ENCODE measurements at regions not wholly inside any gene's neighbourhood (a gene's known extent, or its start where the extent isn't known, plus 50 kb on each side); places are given as distances from the start of the nearest gene placed in this dataset.

DNA sequence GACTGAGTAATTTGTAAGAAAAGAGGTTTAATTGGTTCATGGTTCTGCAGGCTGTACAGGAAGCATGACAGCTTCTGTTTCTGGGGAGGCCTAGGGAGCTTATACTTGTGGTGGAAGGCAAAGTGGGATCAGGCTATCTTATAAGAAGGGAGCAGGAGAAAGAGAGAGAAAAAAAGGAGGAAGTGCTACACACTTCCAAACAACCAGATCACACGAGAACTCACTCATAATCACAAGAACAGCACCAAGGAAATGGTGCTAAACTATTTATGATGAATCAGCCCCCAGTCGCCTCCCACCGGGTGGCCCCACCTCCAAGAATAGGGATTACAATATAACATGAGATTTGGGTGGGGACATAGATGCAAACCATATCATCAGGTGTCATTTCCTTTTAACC is 89.1 kb upstream of the KCNMA1 start:
- dilution Hi-C loops (cut with MboI; ENCODE audit: extremely low pct_ligation_motif_present, low sequenced_read_pairs), result no loop called here
- Histone ChIP-seq H3K9me1 (ENCODE audit: control insufficient read depth, extremely low read depth, insufficient read depth, low read length) (no peaks in the 10 kb centered on the region), H3K4me1 (ENCODE audit: control insufficient read depth, extremely low read depth, insufficient read depth, low read length) (peaks cover 7% of the 10 kb centered on the region), H2AFZ (ENCODE audit: control insufficient read depth, low read length) (no peak overlapping the region), H3K27ac (ENCODE audit: control insufficient read depth, insufficient read depth, low read length) (no peak overlapping the region), H3K9ac (ENCODE audit: control insufficient read depth, extremely low read depth, insufficient read depth, low read length) (no peak overlapping the region), H3K36me3 (ENCODE audit: control insufficient read depth in 2 of 2, extremely low read depth in 1 of 2, insufficient read depth in 2 of 2, low read length in 2 of 2) (no peaks in the 10 kb centered on the region), H3K4me2 (ENCODE audit: control insufficient read depth, extremely low read depth, insufficient read depth, low read depth, low read length) (no peak overlapping the region), H3K4me3 (ENCODE audit: control insufficient read depth in 2 of 3, extremely low read depth in 1 of 3, insufficient read depth in 2 of 3, low read depth in 1 of 3, low read length in 3 of 3) (no peak overlapping the region), H3K9me3 (ENCODE audit: control insufficient read depth, low read depth, low read length) (no peaks in the 10 kb centered on the region), H3K79me2 (ENCODE audit: control insufficient read depth, insufficient read depth, low read length) (no peaks in the 10 kb centered on the region), H3K27me3 (ENCODE audit: control insufficient read depth, extremely low read depth, insufficient read depth, low read length) (no peaks in the 10 kb centered on the region), H4K20me1 (ENCODE audit: control insufficient read depth, extremely low read depth, insufficient read depth, low read length) (no peaks in the 10 kb centered on the region)
- TF ChIP-seq, protein P1, sequence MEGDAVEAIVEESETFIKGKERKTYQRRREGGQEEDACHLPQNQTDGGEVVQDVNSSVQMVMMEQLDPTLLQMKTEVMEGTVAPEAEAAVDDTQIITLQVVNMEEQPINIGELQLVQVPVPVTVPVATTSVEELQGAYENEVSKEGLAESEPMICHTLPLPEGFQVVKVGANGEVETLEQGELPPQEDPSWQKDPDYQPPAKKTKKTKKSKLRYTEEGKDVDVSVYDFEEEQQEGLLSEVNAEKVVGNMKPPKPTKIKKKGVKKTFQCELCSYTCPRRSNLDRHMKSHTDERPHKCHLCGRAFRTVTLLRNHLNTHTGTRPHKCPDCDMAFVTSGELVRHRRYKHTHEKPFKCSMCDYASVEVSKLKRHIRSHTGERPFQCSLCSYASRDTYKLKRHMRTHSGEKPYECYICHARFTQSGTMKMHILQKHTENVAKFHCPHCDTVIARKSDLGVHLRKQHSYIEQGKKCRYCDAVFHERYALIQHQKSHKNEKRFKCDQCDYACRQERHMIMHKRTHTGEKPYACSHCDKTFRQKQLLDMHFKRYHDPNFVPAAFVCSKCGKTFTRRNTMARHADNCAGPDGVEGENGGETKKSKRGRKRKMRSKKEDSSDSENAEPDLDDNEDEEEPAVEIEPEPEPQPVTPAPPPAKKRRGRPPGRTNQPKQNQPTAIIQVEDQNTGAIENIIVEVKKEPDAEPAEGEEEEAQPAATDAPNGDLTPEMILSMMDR (optimal IDR thresholded peaks at IDR 0.05 in 1 of 3, IDR thresholded peaks at IDR 0.05 in 1 of 3, conservative IDR thresholded peaks at IDR 0.05 in 1 of 3; ENCODE audit: extremely low read depth in 1 of 3, insufficient read depth in 2 of 3, low read length in 3 of 3), result no peak
- no peak for TF ChIP-seq EZH2 (IDR thresholded peaks at IDR 0.05; ENCODE audit: low read length)
- no peak for DNase-seq (ENCODE audit: low read depth, low spot score)
- no peak for FAIRE-seq

DNA sequence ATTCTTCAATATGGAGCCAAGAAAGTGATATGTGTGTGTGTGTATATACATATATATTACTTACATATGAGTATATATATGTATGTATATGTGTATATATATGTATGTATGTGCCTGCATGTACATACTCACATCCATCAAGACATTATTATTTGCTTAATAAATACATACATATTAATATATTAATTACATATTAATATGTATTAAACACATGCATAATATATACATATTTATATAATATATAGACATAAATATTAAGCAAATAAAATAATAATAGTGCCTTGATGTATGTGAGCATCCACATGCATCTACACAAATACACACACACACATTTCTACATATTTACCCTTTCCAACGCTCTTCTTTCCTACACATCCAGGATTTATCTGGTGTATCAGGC is 88.7 kb upstream of the KCNMA1 start:
- Histone ChIP-seq H2AFZ (ENCODE audit: control insufficient read depth, low read length) (no peak overlapping the region), H3K4me2 (ENCODE audit: control insufficient read depth, extremely low read depth, insufficient read depth, low read depth, low read length) (no peak overlapping the region), H3K27me3 (ENCODE audit: control insufficient read depth, extremely low read depth, insufficient read depth, low read length) (no peaks in the 10 kb centered on the region), H3K4me3 (ENCODE audit: control insufficient read depth in 2 of 3, extremely low read depth in 1 of 3, insufficient read depth in 2 of 3, low read depth in 1 of 3, low read length in 3 of 3) (no peak overlapping the region), H4K20me1 (ENCODE audit: control insufficient read depth, extremely low read depth, insufficient read depth, low read length) (no peaks in the 10 kb centered on the region), H3K27ac (ENCODE audit: control insufficient read depth, insufficient read depth, low read length) (no peak overlapping the region), H3K9ac (ENCODE audit: control insufficient read depth, extremely low read depth, insufficient read depth, low read length) (no peak overlapping the region), H3K9me1 (ENCODE audit: control insufficient read depth, extremely low read depth, insufficient read depth, low read length) (no peaks in the 10 kb centered on the region), H3K4me1 (ENCODE audit: control insufficient read depth, extremely low read depth, insufficient read depth, low read length) (peaks cover 7% of the 10 kb centered on the region), H3K36me3 (ENCODE audit: control insufficient read depth in 2 of 2, extremely low read depth in 1 of 2, insufficient read depth in 2 of 2, low read length in 2 of 2) (no peaks in the 10 kb centered on the region), H3K79me2 (ENCODE audit: control insufficient read depth, insufficient read depth, low read length) (no peaks in the 10 kb centered on the region), H3K9me3 (ENCODE audit: control insufficient read depth, low read depth, low read length) (no peaks in the 10 kb centered on the region)
- TF ChIP-seq EZH2 (IDR thresholded peaks at IDR 0.05; ENCODE audit: low read length), result no peak
- TF ChIP-seq, protein P1 (optimal IDR thresholded peaks at IDR 0.05 in 1 of 3, IDR thresholded peaks at IDR 0.05 in 1 of 3, conservative IDR thresholded peaks at IDR 0.05 in 1 of 3; ENCODE audit: extremely low read depth in 1 of 3, insufficient read depth in 2 of 3, low read length in 3 of 3), result no peak
- FAIRE-seq, result no peak
- no peak for DNase-seq (ENCODE audit: low read depth, low spot score)
- dilution Hi-C loops (cut with MboI; ENCODE audit: extremely low pct_ligation_motif_present, low sequenced_read_pairs), result no loop called here
